H9 (cell line): ENCODE measurements at regions not wholly inside any gene's neighbourhood (a gene's known extent, or its start where the extent isn't known, plus 50 kb on each side); places are given as distances from the start of the nearest gene placed in this dataset.
"Not testable (repeated sequence)": the region's sequence is repeated elsewhere in the genome, so short reads cannot be mapped to it uniquely, and the experiment has no call there.

ENCODE experiments used
- DNase-seq: peaks from one replicate; pipeline ENCODE4 v3.0.0-alpha.2; 2017
- H2AFZ ChIP-seq: one replicate; pipeline ENCODE4 v1.6.1; 2013; ENCODE audit warnings: mild to moderate bottlenecking, low read length, control low read depth, moderate library complexity
- H2AK5ac ChIP-seq: 2 replicates; pipeline ENCODE4 v1.6.1; 2013; ENCODE audit warnings: low read length, control low read depth, mixed read lengths; ENCODE audit not compliant: insufficient read length
- H2BK120ac ChIP-seq: one replicate; pipeline ENCODE4 v1.6.1; 2013; ENCODE audit warnings: low read depth, mild to moderate bottlenecking, low read length, control low read depth, inconsistent platforms; ENCODE audit not compliant: poor library complexity, severe bottlenecking
- H2BK12ac ChIP-seq: 2 replicates; pipeline ENCODE4 v1.6.1; 2013; ENCODE audit warnings: low read length, control low read depth, mixed read lengths, low read depth; ENCODE audit not compliant: insufficient read length
- H2BK15ac ChIP-seq: 2 replicates; pipeline ENCODE4 v1.6.1; 2013; ENCODE audit warnings: low read depth, low read length, control low read depth
- H2BK20ac ChIP-seq: one replicate; pipeline ENCODE4 v1.6.1; 2013; ENCODE audit warnings: low read depth, mild to moderate bottlenecking, low read length, control low read depth, inconsistent platforms; ENCODE audit not compliant: poor library complexity, severe bottlenecking
- H2BK5ac ChIP-seq: 2 replicates; pipeline ENCODE4 v1.6.1; 2013; ENCODE audit warnings: low read length, control low read depth, mixed read lengths; ENCODE audit not compliant: insufficient read length
- H3K14ac ChIP-seq: 2 replicates; pipeline ENCODE4 v1.6.1; 2013; ENCODE audit warnings: low read length, control low read depth; ENCODE audit not compliant: insufficient read depth
- H3K18ac ChIP-seq: 2 replicates; pipeline ENCODE4 v1.6.1; 2013; ENCODE audit warnings: low read depth, mild to moderate bottlenecking, mixed read lengths, low read length, control low read depth; ENCODE audit not compliant: insufficient read length
- H3K23ac ChIP-seq: 2 replicates; pipeline ENCODE4 v1.6.1; 2013; ENCODE audit warnings: low read length, control low read depth, mixed read lengths, low read depth; ENCODE audit not compliant: insufficient read length
- H3K23me2 ChIP-seq: 2 replicates; pipeline ENCODE4 v1.6.1; 2013; ENCODE audit warnings: low read depth, mild to moderate bottlenecking, mixed read lengths, low read length, control low read depth; ENCODE audit not compliant: insufficient read length, poor library complexity, severe bottlenecking
- H3K27ac ChIP-seq: 2 replicates; pipeline ENCODE4 v1.5.1; 2013; ENCODE audit warnings: low read length, control low read depth, mixed read lengths, low read depth; ENCODE audit not compliant: insufficient read length
- H3K27me3 ChIP-seq: 2 replicates; pipeline ENCODE4 v1.6.1; 2013; ENCODE audit warnings: low read length, control low read depth, inconsistent platforms; ENCODE audit not compliant: insufficient read depth
- H3K4ac ChIP-seq: 2 replicates; pipeline ENCODE4 v1.6.1; 2013; ENCODE audit warnings: low read depth, mild to moderate bottlenecking, control low read depth, inconsistent platforms, low read length, moderate library complexity
- H3K4me1 ChIP-seq: 2 replicates; pipeline ENCODE4 v1.6.1; 2013; ENCODE audit warnings: low read length, control low read depth, inconsistent platforms; ENCODE audit not compliant: insufficient read depth
- H3K4me2 ChIP-seq: 2 replicates; pipeline ENCODE4 v1.6.1; 2013; ENCODE audit warnings: low read length, control low read depth, mixed read lengths; ENCODE audit not compliant: insufficient read length, insufficient read depth
- H3K56ac ChIP-seq: 2 replicates; pipeline ENCODE4 v1.6.1; 2013; ENCODE audit warnings: low read depth, mild to moderate bottlenecking, mixed read lengths, low read length, control low read depth; ENCODE audit not compliant: insufficient read length
- H3K79me1 ChIP-seq: 2 replicates; pipeline ENCODE4 v1.6.1; 2013; ENCODE audit warnings: low read depth, mild to moderate bottlenecking, moderate library complexity, low read length, control low read depth, inconsistent platforms; ENCODE audit not compliant: insufficient read depth, poor library complexity, severe bottlenecking
- H3K79me2 ChIP-seq: 2 replicates; pipeline ENCODE4 v1.6.1; 2013; ENCODE audit warnings: low read length, control low read depth, inconsistent platforms; ENCODE audit not compliant: insufficient read depth
- H3K9ac ChIP-seq: 2 replicates; pipeline ENCODE4 v1.6.1; 2013; ENCODE audit warnings: low read length, control low read depth, mixed read lengths; ENCODE audit not compliant: insufficient read length; ENCODE audit errors: extremely low read depth
- H3K9me3 ChIP-seq: one replicate; pipeline ENCODE4 v1.6.1; 2013; ENCODE audit warnings: low read depth, low read length, inconsistent platforms; ENCODE audit not compliant: control insufficient read depth
- H3T11ph ChIP-seq: one replicate; pipeline ENCODE4 v1.6.1; 2013; ENCODE audit warnings: mild to moderate bottlenecking, low read length, control low read depth, inconsistent platforms
- H4K20me1 ChIP-seq: one replicate; pipeline ENCODE4 v1.6.1; 2013; ENCODE audit not compliant: control insufficient read depth, insufficient read length, insufficient read depth
- H4K5ac ChIP-seq: 2 replicates; pipeline ENCODE4 v1.6.1; 2013; ENCODE audit warnings: low read depth, mild to moderate bottlenecking, mixed read lengths, low read length, control low read depth; ENCODE audit not compliant: insufficient read length
- H4K8ac ChIP-seq: replicated peaks from 2 replicates; pipeline ENCODE4 v1.6.1; 2013; ENCODE audit warnings: low read length, control low read depth, mixed read lengths, low read depth; ENCODE audit not compliant: insufficient read length
- H4K91ac ChIP-seq: 2 replicates; pipeline ENCODE4 v1.6.1; 2013; ENCODE audit warnings: low read depth, mild to moderate bottlenecking, moderate library complexity, mixed read lengths, low read length, control low read depth; ENCODE audit not compliant: insufficient read length
- H3K27ac Mint-ChIP-seq, 3 experiments: 2 replicates in 2 of 3; 3 replicates in 1 of 3; pipeline ENCODE4 v1.8.0; 2020 to 2021; ENCODE audit warnings: mixed read lengths in 3 of 3, mild to moderate bottlenecking in 1 of 3, moderate library complexity in 1 of 3
- H3K27me3 Mint-ChIP-seq: 2 replicates; pipeline ENCODE4 v1.8.0; 2021; ENCODE audit warnings: low read depth, mild to moderate bottlenecking, moderate library complexity, mixed read lengths
- H3K36me3 Mint-ChIP-seq, 3 experiments: 2 replicates in 2 of 3; 3 replicates in 1 of 3; pipeline ENCODE4 v1.8.0; 2020 to 2021; ENCODE audit warnings: low read depth in 3 of 3, mixed read lengths in 3 of 3; ENCODE audit not compliant: insufficient read depth in 1 of 3
- H3K4me1 Mint-ChIP-seq, 2 experiments: 2 replicates each; pipeline ENCODE4 v1.8.0; 2020; ENCODE audit warnings: mixed read lengths in 2 of 2
- H3K4me3 Mint-ChIP-seq, 2 experiments: 2 replicates in 1 of 2; 3 replicates in 1 of 2; pipeline ENCODE4 v1.8.0; 2020 to 2021; ENCODE audit warnings: mild to moderate bottlenecking in 2 of 2, mixed read lengths in 2 of 2, moderate library complexity in 1 of 2
- H3K9me3 Mint-ChIP-seq, 2 experiments: 2 replicates in 1 of 2; 3 replicates in 1 of 2; pipeline ENCODE4 v1.8.0; 2020; ENCODE audit warnings: mild to moderate bottlenecking in 2 of 2, mixed read lengths in 2 of 2, moderate library complexity in 1 of 2
- WGBS: extraction: QIAGEN DNeasy Blood & Tissue Kit; methylation state at CpG from one replicate; pipeline ENCODE4 v1.1.7; 2013; ENCODE audit warnings: missing lambda C conversion rate, low lambda C conversion rate, mixed read lengths; ENCODE audit not compliant: insufficient read length; ENCODE audit errors: extremely low coverage; 5-methylcytosine and 5-hydroxymethylcytosine counted together
- TF ChIP-seq, protein P1 (sequence below): fragments of 200-600 bp; sonication (generic); conservative IDR thresholded peaks from 3 replicates; pipeline ENCODE4 v1.8.0; 2021; ENCODE audit warnings: antibody characterized with exemption, mild to moderate bottlenecking

DNA sequence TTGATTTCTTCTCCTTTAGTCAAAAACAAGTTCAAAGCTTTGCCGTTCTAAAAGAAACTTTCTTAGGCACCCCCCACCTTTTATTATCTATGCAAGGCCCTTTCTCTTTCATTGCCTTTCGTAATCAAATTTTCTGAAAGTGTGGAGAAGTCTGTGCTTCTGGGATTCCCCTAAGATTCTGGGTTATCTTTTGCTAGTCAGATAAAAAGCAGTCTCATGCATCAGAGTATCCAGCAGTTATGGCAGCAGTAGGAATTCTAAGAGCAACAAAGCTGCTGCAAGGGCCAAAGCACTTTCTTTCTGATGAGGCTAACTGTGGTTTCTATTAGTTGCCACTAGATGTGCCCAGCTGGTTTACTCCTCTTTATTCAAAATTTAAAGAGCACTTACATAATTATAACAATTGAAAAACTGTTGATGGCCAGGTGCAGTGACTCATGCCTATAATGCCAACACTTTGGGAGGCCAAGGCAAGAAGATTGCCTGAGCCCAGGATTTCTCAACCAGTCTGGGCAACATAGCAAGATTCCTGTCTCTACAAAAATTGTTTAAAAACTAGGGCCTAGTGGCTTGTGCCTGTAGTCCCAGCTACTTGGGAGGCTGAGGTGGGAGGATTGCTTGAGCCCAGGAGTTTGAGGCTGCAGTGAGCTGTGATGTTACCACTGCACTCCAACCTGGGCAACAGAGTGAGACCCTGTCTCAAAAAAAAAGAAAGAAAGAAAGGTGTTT lies 296.2 kb downstream of the PAPSS1 start:
- H3K18ac ChIP-seq: no peak overlapping the region
- no peak overlapping the region for H3K9ac ChIP-seq
- no peak for DNase-seq
- H3K27me3 Mint-ChIP-seq: no peaks in the 10 kb centered on the region
- WGBS: no CpG with 5 or more reads among the region's 2 CpGs
- no peak overlapping the region for H3K27ac ChIP-seq
- no peaks in the 10 kb centered on the region for H3K27me3 ChIP-seq
- H3K9me3 Mint-ChIP-seq: peaks cover 2 to 3% of the 10 kb centered on the region in 2 experiments; a peak in 2 of 5 replicates
- no peak overlapping the region for H2BK5ac ChIP-seq
- H3K4me2 ChIP-seq: no peak overlapping the region
- H2AK5ac ChIP-seq: no peak overlapping the region
- no peak overlapping the region for H3K56ac ChIP-seq
- H3K4me3 Mint-ChIP-seq: no peak overlapping the region
- H3K4me1 ChIP-seq: no peaks in the 10 kb centered on the region; the same call in 1 of the 2 replicates
- peaks cover 0 to 2% (median 0%) of the 10 kb centered on the region in 3 experiments; a peak in 1 of 7 replicates for H3K36me3 Mint-ChIP-seq
- peak overlapping the region in 1 of 3 experiments; percentile 5; a peak in 1 of 7 replicates for H3K27ac Mint-ChIP-seq
- H3K4ac ChIP-seq: no peak overlapping the region
- H3T11ph ChIP-seq: no peak overlapping the region
- no peak overlapping the region for H4K5ac ChIP-seq
- no peak overlapping the region for H2BK120ac ChIP-seq
- no peak overlapping the region for H3K23ac ChIP-seq
- no peak overlapping the region for H2BK15ac ChIP-seq
- no peak overlapping the region for H4K91ac ChIP-seq
- H4K20me1 ChIP-seq: no peaks in the 10 kb centered on the region
- TF ChIP-seq, protein P1, sequence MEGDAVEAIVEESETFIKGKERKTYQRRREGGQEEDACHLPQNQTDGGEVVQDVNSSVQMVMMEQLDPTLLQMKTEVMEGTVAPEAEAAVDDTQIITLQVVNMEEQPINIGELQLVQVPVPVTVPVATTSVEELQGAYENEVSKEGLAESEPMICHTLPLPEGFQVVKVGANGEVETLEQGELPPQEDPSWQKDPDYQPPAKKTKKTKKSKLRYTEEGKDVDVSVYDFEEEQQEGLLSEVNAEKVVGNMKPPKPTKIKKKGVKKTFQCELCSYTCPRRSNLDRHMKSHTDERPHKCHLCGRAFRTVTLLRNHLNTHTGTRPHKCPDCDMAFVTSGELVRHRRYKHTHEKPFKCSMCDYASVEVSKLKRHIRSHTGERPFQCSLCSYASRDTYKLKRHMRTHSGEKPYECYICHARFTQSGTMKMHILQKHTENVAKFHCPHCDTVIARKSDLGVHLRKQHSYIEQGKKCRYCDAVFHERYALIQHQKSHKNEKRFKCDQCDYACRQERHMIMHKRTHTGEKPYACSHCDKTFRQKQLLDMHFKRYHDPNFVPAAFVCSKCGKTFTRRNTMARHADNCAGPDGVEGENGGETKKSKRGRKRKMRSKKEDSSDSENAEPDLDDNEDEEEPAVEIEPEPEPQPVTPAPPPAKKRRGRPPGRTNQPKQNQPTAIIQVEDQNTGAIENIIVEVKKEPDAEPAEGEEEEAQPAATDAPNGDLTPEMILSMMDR: no peak
- H3K79me2 ChIP-seq: no peaks in the 10 kb centered on the region
- no peaks in the 10 kb centered on the region for H3K79me1 ChIP-seq
- no peak overlapping the region for H2BK20ac ChIP-seq
- no peak overlapping the region for H3K14ac ChIP-seq
- no peaks in the 10 kb centered on the region for H3K9me3 ChIP-seq
- peaks cover 6 to 8% of the 10 kb centered on the region in 2 experiments; a peak in 3 of 4 replicates for H3K4me1 Mint-ChIP-seq
- no peaks in the 10 kb centered on the region for H3K23me2 ChIP-seq
- no peak overlapping the region for H2AFZ ChIP-seq
- H4K8ac ChIP-seq: no peak overlapping the region
- no peak overlapping the region for H2BK12ac ChIP-seq

DNA sequence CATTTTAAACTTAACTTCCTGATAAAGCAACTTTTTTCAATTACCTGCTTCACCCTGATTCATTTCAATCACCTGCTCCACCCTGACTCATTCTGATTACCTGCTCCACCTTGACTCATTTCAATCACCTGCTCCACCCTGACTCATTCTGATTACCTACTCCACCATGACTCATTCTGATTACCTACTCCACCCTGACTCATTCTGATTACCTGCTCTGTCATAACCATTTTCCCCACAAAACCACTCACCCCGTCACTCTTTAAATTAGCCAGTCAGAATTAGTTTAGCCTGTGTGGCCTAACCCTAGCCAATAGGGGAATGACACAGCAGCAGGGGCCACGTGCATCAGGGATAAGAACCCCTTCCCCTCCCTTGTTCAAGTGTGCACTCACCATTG lies 300.5 kb downstream of the PAPSS1 start:
- not testable (repeated sequence) for H4K91ac ChIP-seq, H4K8ac ChIP-seq, H2AFZ ChIP-seq, H2AK5ac ChIP-seq, H3K27ac ChIP-seq, H3K18ac ChIP-seq, H2BK120ac ChIP-seq, H4K20me1 ChIP-seq, H3K27me3 ChIP-seq, H2BK20ac ChIP-seq, H2BK12ac ChIP-seq, H3K27me3 Mint-ChIP-seq, H3K27ac Mint-ChIP-seq, H3K56ac ChIP-seq, H3K36me3 Mint-ChIP-seq, DNase-seq, H3K23me2 ChIP-seq, H3T11ph ChIP-seq, H3K9me3 Mint-ChIP-seq, H2BK5ac ChIP-seq, H2BK15ac ChIP-seq, H3K4me2 ChIP-seq, H3K4me3 Mint-ChIP-seq, H3K4ac ChIP-seq, H3K14ac ChIP-seq, H3K79me1 ChIP-seq, H3K23ac ChIP-seq, H4K5ac ChIP-seq, H3K4me1 ChIP-seq, H3K9ac ChIP-seq, H3K79me2 ChIP-seq, H3K9me3 ChIP-seq
- H3K4me1 Mint-ChIP-seq: peaks cover 20 to 21% of the 10 kb centered on the region in 2 experiments
- no CpG with 5 or more reads among the region's 2 CpGs for WGBS
